GM12878 (cell line): ENCODE measurements at regions not wholly inside any gene's neighbourhood (a gene's known extent, or its start where the extent isn't known, plus 50 kb on each side); places are given as distances from the start of the nearest gene placed in this dataset.

ENCODE experiments used
- BACH1 ChIP-seq: fragments of 450-650 bp; IDR thresholded peaks from 2 replicates; pipeline ENCODE4 v1.6.1; 2017; ENCODE audit warnings: mild to moderate bottlenecking, borderline replicate concordance
- CEBPB ChIP-seq, 2 experiments: fragments of 150-350 bp in 1 of 2; IDR thresholded peaks; 2 replicates each; pipeline ENCODE4 v1.6.1; 2012 to 2014; ENCODE audit warnings: low read depth in 2 of 2, low read length in 2 of 2, borderline replicate concordance in 1 of 2, inconsistent platforms in 1 of 2
- CTCF ChIP-seq, 3 experiments: IDR thresholded peaks in 2 of 3; conservative IDR thresholded peaks in 1 of 3; 2 replicates each; pipeline ENCODE4 v1.5.1; 2011; ENCODE audit warnings: low read depth in 3 of 3, low read length in 3 of 3, mild to moderate bottlenecking in 3 of 3, control low read depth in 2 of 3, moderate library complexity in 2 of 3, inconsistent platforms in 1 of 3, mixed read lengths in 1 of 3; ENCODE audit not compliant: control insufficient read depth in 2 of 3, insufficient read depth in 1 of 3; ENCODE audit errors: extremely low read depth in 1 of 3
- EED ChIP-seq: sonication (generic); IDR thresholded peaks from 2 replicates; pipeline ENCODE4 v1.6.1; 2016; ENCODE audit warnings: antibody characterized with exemption, low read depth
- IKZF1 ChIP-seq: fragments of 450-650 bp; conservative IDR thresholded peaks from 2 replicates; pipeline ENCODE4 v1.6.1; 2017; ENCODE audit warnings: antibody characterized with exemption, mild to moderate bottlenecking
- MLLT1 ChIP-seq: fragments of 450-650 bp; IDR thresholded peaks from 2 replicates; pipeline ENCODE4 v1.6.1; 2016; ENCODE audit warnings: mild to moderate bottlenecking
- TCF12 ChIP-seq: IDR thresholded peaks from 2 replicates; pipeline ENCODE4 v1.6.1; 2011; ENCODE audit warnings: low read depth, mild to moderate bottlenecking, low read length
- USF2 ChIP-seq: IDR thresholded peaks from 2 replicates; pipeline ENCODE4 v1.6.1; 2011; ENCODE audit warnings: low read depth, low read length, improper control_type of control experiment, borderline replicate concordance
- ZBTB40 ChIP-seq: fragments of 450-650 bp; IDR thresholded peaks from 2 replicates; pipeline ENCODE4 v1.6.1; 2016; ENCODE audit warnings: mild to moderate bottlenecking, moderate library complexity, borderline replicate concordance
- TF ChIP-seq, protein P1 (sequence below): IDR thresholded peaks from 2 replicates; pipeline ENCODE4 v1.6.1; 2012; ENCODE audit warnings: low read depth, low read length, improper control_type of control experiment

DNA sequence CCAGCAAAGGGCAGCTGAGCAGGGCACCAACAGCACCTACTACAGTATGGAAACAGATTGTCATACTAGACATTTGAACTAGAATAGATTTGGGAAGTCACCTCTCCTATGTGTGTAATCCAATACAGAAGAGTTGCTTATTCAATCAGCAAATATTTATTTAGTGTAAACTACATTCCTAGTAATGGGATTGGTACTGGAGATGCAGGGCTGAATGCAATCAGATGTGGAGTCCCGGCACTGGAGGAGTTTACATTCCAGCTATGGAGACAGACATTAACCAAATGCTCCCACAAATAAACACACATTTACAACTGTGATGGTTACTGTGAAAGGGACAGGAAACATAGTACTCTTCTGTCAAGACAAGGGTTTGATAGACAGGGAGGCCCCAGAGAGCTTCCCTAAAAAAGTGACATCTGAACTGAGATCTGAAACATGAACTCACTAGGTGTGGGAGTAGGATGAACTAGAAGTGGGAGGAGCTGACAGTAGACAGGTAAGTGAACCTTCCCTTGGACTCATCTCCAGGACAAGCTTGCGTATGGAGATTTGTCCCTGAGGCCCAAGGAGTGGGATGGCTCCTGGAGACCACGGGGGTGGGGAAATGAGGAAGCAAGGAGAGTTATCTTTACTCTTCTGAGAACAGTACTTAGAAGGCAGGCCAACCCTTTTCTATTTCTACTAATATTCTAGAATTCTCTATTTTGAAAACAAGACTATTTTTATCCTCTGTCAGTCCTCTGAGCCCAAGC is 420.5 kb downstream of the MAFB start:
- TF ChIP-seq IKZF1, result no peak
- TF ChIP-seq ZBTB40, result no peak
- no peak for TF ChIP-seq TCF12
- TF ChIP-seq USF2, result no peak
- no peak for TF ChIP-seq BACH1
- TF ChIP-seq MLLT1, result no peak
- no peak for TF ChIP-seq CTCF (IDR thresholded peaks at IDR 0.05 in 2 of 3, conservative IDR thresholded peaks at IDR 0.05 in 1 of 3; ENCODE audit: control insufficient read depth in 2 of 3, extremely low read depth in 1 of 3, insufficient read depth in 1 of 3, low read depth in 3 of 3, low read length in 3 of 3)
- TF ChIP-seq, protein P1, sequence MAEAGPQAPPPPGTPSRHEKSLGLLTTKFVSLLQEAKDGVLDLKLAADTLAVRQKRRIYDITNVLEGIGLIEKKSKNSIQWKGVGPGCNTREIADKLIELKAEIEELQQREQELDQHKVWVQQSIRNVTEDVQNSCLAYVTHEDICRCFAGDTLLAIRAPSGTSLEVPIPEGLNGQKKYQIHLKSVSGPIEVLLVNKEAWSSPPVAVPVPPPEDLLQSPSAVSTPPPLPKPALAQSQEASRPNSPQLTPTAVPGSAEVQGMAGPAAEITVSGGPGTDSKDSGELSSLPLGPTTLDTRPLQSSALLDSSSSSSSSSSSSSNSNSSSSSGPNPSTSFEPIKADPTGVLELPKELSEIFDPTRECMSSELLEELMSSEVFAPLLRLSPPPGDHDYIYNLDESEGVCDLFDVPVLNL, result no peak
- TF ChIP-seq EED, result no peak
- no peak for TF ChIP-seq CEBPB (IDR thresholded peaks at IDR 0.05; ENCODE audit: borderline replicate concordance in 1 of 2, low read depth in 2 of 2, low read length in 2 of 2)
